Thoracic aorta (tissue), 2 donors: ENCODE measurements at regions not wholly inside any gene's neighbourhood (a gene's known extent, or its start where the extent isn't known, plus 50 kb on each side); places are given as distances from the start of the nearest gene placed in this dataset.

ENCODE experiments used
- ATAC-seq: fragments of 150-250 bp; one replicate; pipeline ENCODE4 v1.8.0; 2017; ENCODE audit warnings: low read depth; ENCODE audit not compliant: insufficient number of reproducible peaks, low FRiP score
- DNase-seq: peaks from one replicate; pipeline ENCODE4 v3.0.0-alpha.2; 2020; ENCODE audit warnings: low spot score
- H3K27ac ChIP-seq, 2 donors: fragments of 200-600 bp; sonication (generic); 1 replicate in 1 of 2; 2 replicates in 1 of 2; pipeline ENCODE4 v1.5.1; 2016; ENCODE audit warnings: mild to moderate bottlenecking in 2 of 2, moderate library complexity in 2 of 2
- H3K27me3 ChIP-seq: fragments of 200-600 bp; sonication (generic); replicated peaks from 2 replicates; pipeline ENCODE4 v1.6.0; 2016; ENCODE audit warnings: mild to moderate bottlenecking; ENCODE audit not compliant: insufficient read depth
- H3K36me3 ChIP-seq: fragments of 200-600 bp; sonication (generic); one replicate; pipeline ENCODE4 v1.5.1; 2016
- H3K4me1 ChIP-seq, 2 donors: fragments of 200-600 bp; sonication (generic); 1 replicate in 1 of 2; 2 replicates in 1 of 2; pipeline versions ENCODE4 v1.5.1 to v1.6.0; 2016; ENCODE audit warnings: low read depth in 2 of 2, mild to moderate bottlenecking in 1 of 2; ENCODE audit not compliant: control insufficient read depth in 1 of 2
- H3K4me3 ChIP-seq: fragments of 200-600 bp; sonication (generic); 2 replicates; pipeline ENCODE4 v1.5.1; 2016; ENCODE audit warnings: mild to moderate bottlenecking
- H3K9me3 ChIP-seq: fragments of 200-600 bp; sonication (generic); 2 replicates; pipeline ENCODE4 v1.5.1; 2016
- TF ChIP-seq, protein P1 (sequence below): fragments of 200-600 bp; sonication (generic); IDR thresholded peaks from one replicate; pipeline ENCODE4 v1.5.1; 2019; ENCODE audit warnings: antibody characterized with exemption

DNA sequence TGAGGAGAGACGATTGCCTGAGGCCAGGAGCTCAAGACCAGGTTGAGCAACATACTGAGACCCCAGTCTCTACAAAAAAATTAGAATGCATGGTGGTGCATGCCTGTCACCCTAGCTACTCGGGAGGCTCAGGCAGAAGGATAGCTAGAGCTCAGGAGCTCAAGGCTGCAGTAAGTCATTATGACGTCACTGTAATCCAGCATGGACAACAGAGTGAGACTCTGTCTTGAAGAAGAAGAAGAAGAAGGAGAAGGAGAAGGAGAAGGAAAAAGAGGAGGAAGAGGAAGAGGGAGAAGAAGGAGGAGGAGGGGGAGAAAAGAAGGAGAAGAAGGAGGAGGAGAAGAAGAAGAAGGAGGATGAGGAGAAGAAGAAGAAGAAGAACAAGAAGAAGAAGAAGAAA is 519.1 kb downstream of the CDH9 start:
- ATAC-seq = no peak
- DNase-seq = no peak
- TF ChIP-seq, protein P1, sequence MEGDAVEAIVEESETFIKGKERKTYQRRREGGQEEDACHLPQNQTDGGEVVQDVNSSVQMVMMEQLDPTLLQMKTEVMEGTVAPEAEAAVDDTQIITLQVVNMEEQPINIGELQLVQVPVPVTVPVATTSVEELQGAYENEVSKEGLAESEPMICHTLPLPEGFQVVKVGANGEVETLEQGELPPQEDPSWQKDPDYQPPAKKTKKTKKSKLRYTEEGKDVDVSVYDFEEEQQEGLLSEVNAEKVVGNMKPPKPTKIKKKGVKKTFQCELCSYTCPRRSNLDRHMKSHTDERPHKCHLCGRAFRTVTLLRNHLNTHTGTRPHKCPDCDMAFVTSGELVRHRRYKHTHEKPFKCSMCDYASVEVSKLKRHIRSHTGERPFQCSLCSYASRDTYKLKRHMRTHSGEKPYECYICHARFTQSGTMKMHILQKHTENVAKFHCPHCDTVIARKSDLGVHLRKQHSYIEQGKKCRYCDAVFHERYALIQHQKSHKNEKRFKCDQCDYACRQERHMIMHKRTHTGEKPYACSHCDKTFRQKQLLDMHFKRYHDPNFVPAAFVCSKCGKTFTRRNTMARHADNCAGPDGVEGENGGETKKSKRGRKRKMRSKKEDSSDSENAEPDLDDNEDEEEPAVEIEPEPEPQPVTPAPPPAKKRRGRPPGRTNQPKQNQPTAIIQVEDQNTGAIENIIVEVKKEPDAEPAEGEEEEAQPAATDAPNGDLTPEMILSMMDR = no peak
- Histone ChIP-seq H3K27me3 (no peaks in the 10 kb centered on the region), H3K9me3 (no peaks in the 10 kb centered on the region), H3K4me3 (no peak overlapping the region), H3K4me1 (no peaks in the 10 kb centered on the region), H3K27ac (no peak overlapping the region), H3K36me3 (no peaks in the 10 kb centered on the region)

DNA sequence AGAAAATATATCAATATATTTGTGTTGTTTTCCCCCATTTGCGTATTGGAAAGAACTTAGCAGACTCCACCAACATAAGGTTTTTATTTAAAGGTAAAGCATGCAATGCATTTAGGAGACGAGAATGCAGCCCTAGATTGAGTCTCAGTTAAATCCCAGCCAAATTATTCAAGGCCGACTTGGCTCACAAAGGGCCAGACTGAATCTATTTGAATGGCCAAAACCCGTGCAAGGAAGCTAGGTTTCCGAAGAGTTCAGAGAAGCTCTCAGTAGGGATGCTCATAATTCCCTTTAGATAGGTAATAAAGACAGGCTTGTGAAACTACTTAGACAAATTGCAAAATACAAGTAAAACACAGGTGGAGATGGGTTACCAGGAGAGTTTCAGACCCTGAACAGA is 520.3 kb downstream of the CDH9 start:
- no peaks in the 10 kb centered on the region for H3K27me3 ChIP-seq
- no peaks in the 10 kb centered on the region for H3K9me3 ChIP-seq
- TF ChIP-seq, protein P1 = no peak
- ATAC-seq = no peak
- H3K4me1 ChIP-seq = no peaks in the 10 kb centered on the region
- H3K27ac ChIP-seq = no peak overlapping the region
- no peaks in the 10 kb centered on the region for H3K36me3 ChIP-seq
- no peak overlapping the region for H3K4me3 ChIP-seq
- DNase-seq = no peak

GRCh38 chr5:26498972-26499371 is 539.4 kb downstream of the CDH9 start:
- TF ChIP-seq, protein P1 = no peak
- Histone ChIP-seq H3K4me3 (no peak overlapping the region), H3K36me3 (no peaks in the 10 kb centered on the region), H3K9me3 (no peaks in the 10 kb centered on the region), H3K4me1 (no peaks in the 10 kb centered on the region), H3K27me3 (no peaks in the 10 kb centered on the region), H3K27ac (no peak overlapping the region)
- ATAC-seq (no peak), DNase-seq (no peak)

DNA sequence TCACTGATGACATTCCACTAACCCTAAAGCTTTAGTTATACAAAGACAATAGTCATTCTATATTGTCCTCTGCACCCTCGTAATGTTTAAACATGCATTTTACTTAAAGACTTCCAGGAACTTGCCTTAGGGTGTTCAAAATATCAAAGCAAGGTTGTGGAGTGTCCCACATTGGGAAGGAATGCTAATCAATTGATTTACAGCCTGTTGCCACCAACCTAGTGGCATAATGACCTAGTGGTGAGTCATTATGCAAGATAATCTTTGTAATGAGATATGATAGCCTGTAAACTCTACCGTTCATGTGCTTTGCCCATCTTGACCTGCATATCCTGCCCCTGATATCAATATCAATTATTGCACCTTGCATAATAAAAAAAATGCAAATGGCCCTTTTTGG is 542.9 kb downstream of the CDH9 start:
- peaks cover 8% of the 10 kb centered on the region for H3K9me3 ChIP-seq
- DNase-seq = no peak
- TF ChIP-seq, protein P1 = no peak
- H3K27me3 ChIP-seq = no peaks in the 10 kb centered on the region
- no peak overlapping the region for H3K27ac ChIP-seq
- no peaks in the 10 kb centered on the region for H3K36me3 ChIP-seq
- no peak for ATAC-seq
- no peaks in the 10 kb centered on the region for H3K4me1 ChIP-seq
- H3K4me3 ChIP-seq = no peak overlapping the region

- H3K4me3 ChIP-seq = no peak overlapping the region
- no peaks in the 10 kb centered on the region for H3K4me1 ChIP-seq
- no peak overlapping the region for H3K27ac ChIP-seq
- no peaks in the 10 kb centered on the region for H3K27me3 ChIP-seq
- DNase-seq (no peak), ATAC-seq (no peak)
- no peaks in the 10 kb centered on the region for H3K36me3 ChIP-seq
- TF ChIP-seq, protein P1 = no peak
- H3K9me3 ChIP-seq = peaks cover 8% of the 10 kb centered on the region
Observed at GRCh38 chr5:26492906-26493459, 545.4 kb downstream of the CDH9 start.
